BE2C (cell line): ENCODE measurements at regions not wholly inside any gene's neighbourhood (a gene's known extent, or its start where the extent isn't known, plus 50 kb on each side); places are given as distances from the start of the nearest gene placed in this dataset.

Experiments
- DNase-seq: peaks from one replicate; pipeline ENCODE4 v3.0.0-alpha.2; 2020
- H3K27me3 ChIP-seq: fragments of 250-450 bp; sonication (Bioruptor Pico); 2 replicates; pipeline ENCODE4 v1.5.1; 2020; ENCODE audit warnings: mild to moderate bottlenecking
- H3K36me3 ChIP-seq: fragments of 250-450 bp; sonication (Bioruptor Pico); 2 replicates; pipeline ENCODE4 v1.5.1; 2020; ENCODE audit warnings: mild to moderate bottlenecking
- H3K4me1 ChIP-seq: fragments of 250-450 bp; sonication (Bioruptor Pico); 2 replicates; pipeline ENCODE4 v1.5.1; 2020
- H3K4me3 ChIP-seq: 2 replicates; pipeline ENCODE4 v1.5.1; 2011; ENCODE audit warnings: low read depth, low read length
- H3K9me3 ChIP-seq: fragments of 250-450 bp; sonication (Bioruptor Pico); 2 replicates; pipeline ENCODE4 v1.5.1; 2020
- CTCF ChIP-seq: IDR thresholded peaks from 2 replicates; pipeline ENCODE4 v1.5.1; 2012; ENCODE audit warnings: mild to moderate bottlenecking, low read depth, low read length

- TF ChIP-seq CTCF, result no peak
Measured at GRCh38 chr5:9951865-9952516, 297.7 kb downstream of the ATPSCKMT start.

GRCh38 chr5:9947944-9948343, 301.7 kb downstream of the ATPSCKMT start:
- H3K27me3 ChIP-seq, result no peaks in the 10 kb centered on the region
- no peaks in the 10 kb centered on the region for H3K36me3 ChIP-seq
- no peaks in the 10 kb centered on the region for H3K9me3 ChIP-seq
- no peak overlapping the region for H3K4me3 ChIP-seq
- TF ChIP-seq CTCF, result no peak
- DNase-seq, result no peak
- H3K4me1 ChIP-seq, result peaks cover 9% of the 10 kb centered on the region

More at GRCh38 chr5:9951865-9952516, 297.7 kb downstream of the ATPSCKMT start:
- Histone ChIP-seq H3K27me3 (no peaks in the 10 kb centered on the region), H3K4me1 (peaks cover 26% of the 10 kb centered on the region), H3K4me3 (no peak overlapping the region), H3K9me3 (no peaks in the 10 kb centered on the region; the same call in 1 of the 2 replicates), H3K36me3 (no peaks in the 10 kb centered on the region)
- no peak for DNase-seq

- peaks cover 9% of the 10 kb centered on the region for H3K4me1 ChIP-seq
- DNase-seq, result no peak
- TF ChIP-seq CTCF, result no peak
- H3K9me3 ChIP-seq, result no peaks in the 10 kb centered on the region
- no peaks in the 10 kb centered on the region for H3K27me3 ChIP-seq
- H3K4me3 ChIP-seq, result no peak overlapping the region
- H3K36me3 ChIP-seq, result no peaks in the 10 kb centered on the region
Measured at GRCh38 chr5:9947225-9947714, 302.4 kb downstream of the ATPSCKMT start.

- no peaks in the 10 kb centered on the region for H3K9me3 ChIP-seq
- H3K36me3 ChIP-seq, result no peaks in the 10 kb centered on the region
- no peak overlapping the region for H3K4me3 ChIP-seq
- no peak for TF ChIP-seq CTCF
- no peaks in the 10 kb centered on the region for H3K4me1 ChIP-seq
- H3K27me3 ChIP-seq, result no peaks in the 10 kb centered on the region
- DNase-seq, result peak; percentile 61
Measured at GRCh38 chr5:9932770-9933169, 302.6 kb upstream of the TAS2R1 start.

- Histone ChIP-seq H3K4me1 (no peaks in the 10 kb centered on the region), H3K4me3 (no peak overlapping the region), H3K27me3 (no peaks in the 10 kb centered on the region), H3K9me3 (no peaks in the 10 kb centered on the region), H3K36me3 (no peaks in the 10 kb centered on the region)
- no peak for DNase-seq
- TF ChIP-seq CTCF, result no peak
Measured at GRCh38 chr5:9930156-9930555, 300.0 kb upstream of the TAS2R1 start.

GRCh38 chr5:9928326-9928725, 298.2 kb upstream of the TAS2R1 start:
- H3K4me1 ChIP-seq, result no peaks in the 10 kb centered on the region
- no peak overlapping the region for H3K4me3 ChIP-seq
- no peaks in the 10 kb centered on the region for H3K9me3 ChIP-seq
- TF ChIP-seq CTCF, result no peak
- no peak for DNase-seq
- no peaks in the 10 kb centered on the region for H3K27me3 ChIP-seq
- H3K36me3 ChIP-seq, result no peaks in the 10 kb centered on the region
